Activated naive CD8-positive, alpha-beta T cell (primary cell): ENCODE measurements at regions not wholly inside any gene's neighbourhood (a gene's known extent, or its start where the extent isn't known, plus 50 kb on each side); places are given as distances from the start of the nearest gene placed in this dataset.
"Not testable (repeated sequence)": the region's sequence is repeated elsewhere in the genome, so short reads cannot be mapped to it uniquely, and the experiment has no call there.

Experiments used
- H3K27ac Mint-ChIP-seq: one replicate; pipeline ENCODE4 v1.8.0; 2021; ENCODE audit warnings: mixed read lengths
- H3K27me3 Mint-ChIP-seq: one replicate; pipeline ENCODE4 v1.8.0; 2021; ENCODE audit warnings: mixed read lengths
- H3K36me3 Mint-ChIP-seq: one replicate; pipeline ENCODE4 v1.8.0; 2021; ENCODE audit warnings: mixed read lengths
- H3K4me1 Mint-ChIP-seq: one replicate; pipeline ENCODE4 v1.8.0; 2021; ENCODE audit warnings: low read depth, mixed read lengths
- H3K4me3 Mint-ChIP-seq: one replicate; pipeline ENCODE4 v1.8.0; 2021; ENCODE audit warnings: mild to moderate bottlenecking, mixed read lengths
- H3K9me3 Mint-ChIP-seq: one replicate; pipeline ENCODE4 v1.8.0; 2021; ENCODE audit warnings: low read depth, mixed read lengths

GRCh38 chr3:194946091-194946490 lies 260.4 kb downstream of the FAM43A start:
- Mint-ChIP-seq H3K27me3 (peaks cover 3% of the 10 kb centered on the region), H3K4me3 (no peak overlapping the region), H3K27ac (no peak overlapping the region), H3K4me1 (no peaks in the 10 kb centered on the region), H3K36me3 (peaks cover 2% of the 10 kb centered on the region), H3K9me3 (no peaks in the 10 kb centered on the region)

- no peaks in the 10 kb centered on the region for H3K9me3 Mint-ChIP-seq
- H3K27me3 Mint-ChIP-seq: no peaks in the 10 kb centered on the region
- H3K36me3 Mint-ChIP-seq: peaks cover 2% of the 10 kb centered on the region
- no peak overlapping the region for H3K4me3 Mint-ChIP-seq
- H3K27ac Mint-ChIP-seq: no peak overlapping the region
- peaks cover 2% of the 10 kb centered on the region for H3K4me1 Mint-ChIP-seq
Measured at GRCh38 chr3:194949592-194949991, 263.9 kb downstream of the FAM43A start.

GRCh38 chr3:194950906-194951628 lies 265.4 kb downstream of the FAM43A start:
- Mint-ChIP-seq H3K36me3 (peaks cover 2% of the 10 kb centered on the region), H3K27me3 (no peaks in the 10 kb centered on the region), H3K4me1 (peaks cover 2% of the 10 kb centered on the region), H3K4me3 (no peak overlapping the region), H3K9me3 (no peaks in the 10 kb centered on the region), H3K27ac (no peak overlapping the region)

- H3K27me3 Mint-ChIP-seq, H3K27ac Mint-ChIP-seq, H3K9me3 Mint-ChIP-seq, H3K4me1 Mint-ChIP-seq, H3K36me3 Mint-ChIP-seq, H3K4me3 Mint-ChIP-seq: not testable (repeated sequence)
Measured at GRCh38 chr3:194951629-194951920, 265.9 kb downstream of the FAM43A start.

- no peak overlapping the region for H3K27ac Mint-ChIP-seq
Measured at GRCh38 chr3:194951931-194952582, 266.4 kb downstream of the FAM43A start.

GRCh38 chr3:194952841-194953241 lies 267.2 kb downstream of the FAM43A start:
- H3K36me3 Mint-ChIP-seq: no peaks in the 10 kb centered on the region
- H3K4me3 Mint-ChIP-seq: no peak overlapping the region
- no peak overlapping the region for H3K27ac Mint-ChIP-seq
- H3K9me3 Mint-ChIP-seq: no peaks in the 10 kb centered on the region
- H3K4me1 Mint-ChIP-seq: peaks cover 2% of the 10 kb centered on the region
- no peaks in the 10 kb centered on the region for H3K27me3 Mint-ChIP-seq

More at GRCh38 chr3:194951931-194952582, 266.4 kb downstream of the FAM43A start:
- no peaks in the 10 kb centered on the region for H3K9me3 Mint-ChIP-seq
- H3K36me3 Mint-ChIP-seq: peaks cover 2% of the 10 kb centered on the region
- peaks cover 2% of the 10 kb centered on the region for H3K4me1 Mint-ChIP-seq
- no peak overlapping the region for H3K4me3 Mint-ChIP-seq
- H3K27me3 Mint-ChIP-seq: no peaks in the 10 kb centered on the region

- Mint-ChIP-seq H3K36me3 (no peaks in the 10 kb centered on the region), H3K4me3 (no peak overlapping the region), H3K27ac (no peak overlapping the region), H3K27me3 (no peaks in the 10 kb centered on the region), H3K9me3 (no peaks in the 10 kb centered on the region), H3K4me1 (peaks cover 2% of the 10 kb centered on the region)
Measured at GRCh38 chr3:194953291-194953690, 267.6 kb downstream of the FAM43A start.

- H3K4me3 Mint-ChIP-seq: no peak overlapping the region
- no peaks in the 10 kb centered on the region for H3K27me3 Mint-ChIP-seq
- peaks cover 2% of the 10 kb centered on the region for H3K4me1 Mint-ChIP-seq
- H3K36me3 Mint-ChIP-seq: no peaks in the 10 kb centered on the region
- no peak overlapping the region for H3K27ac Mint-ChIP-seq
- no peaks in the 10 kb centered on the region for H3K9me3 Mint-ChIP-seq
Measured at GRCh38 chr3:194955546-194955945, 269.9 kb downstream of the FAM43A start.

- no peak overlapping the region for H3K27ac Mint-ChIP-seq
- no peaks in the 10 kb centered on the region for H3K27me3 Mint-ChIP-seq
- H3K36me3 Mint-ChIP-seq: no peaks in the 10 kb centered on the region
- no peaks in the 10 kb centered on the region for H3K9me3 Mint-ChIP-seq
- peaks cover 2% of the 10 kb centered on the region for H3K4me1 Mint-ChIP-seq
- H3K4me3 Mint-ChIP-seq: no peak overlapping the region
Measured at GRCh38 chr3:194955979-194956696, 270.5 kb downstream of the FAM43A start.

GRCh38 chr3:194956697-194957396 lies 271.2 kb downstream of the FAM43A start:
- Mint-ChIP-seq H3K36me3 (no peaks in the 10 kb centered on the region), H3K27me3 (no peaks in the 10 kb centered on the region), H3K4me1 (peaks cover 2% of the 10 kb centered on the region), H3K4me3 (no peak overlapping the region), H3K9me3 (no peaks in the 10 kb centered on the region), H3K27ac (no peak overlapping the region)

- Mint-ChIP-seq H3K27ac (no peak overlapping the region), H3K36me3 (no peaks in the 10 kb centered on the region), H3K9me3 (no peaks in the 10 kb centered on the region), H3K4me1 (peaks cover 2% of the 10 kb centered on the region), H3K4me3 (no peak overlapping the region), H3K27me3 (no peaks in the 10 kb centered on the region)
Measured at GRCh38 chr3:194957743-194958240, 272.1 kb downstream of the FAM43A start.

- H3K27ac Mint-ChIP-seq: no peak overlapping the region
- no peaks in the 10 kb centered on the region for H3K27me3 Mint-ChIP-seq
- H3K4me3 Mint-ChIP-seq: no peak overlapping the region
- H3K4me1 Mint-ChIP-seq: no peaks in the 10 kb centered on the region
- no peaks in the 10 kb centered on the region for H3K36me3 Mint-ChIP-seq
- H3K9me3 Mint-ChIP-seq: no peaks in the 10 kb centered on the region
Measured at GRCh38 chr3:194959217-194959616, 273.5 kb downstream of the FAM43A start.

GRCh38 chr3:194959666-194960065 lies 274.0 kb downstream of the FAM43A start:
- not testable (repeated sequence) for H3K27me3 Mint-ChIP-seq, H3K4me3 Mint-ChIP-seq, H3K27ac Mint-ChIP-seq, H3K9me3 Mint-ChIP-seq, H3K4me1 Mint-ChIP-seq, H3K36me3 Mint-ChIP-seq

- no peaks in the 10 kb centered on the region for H3K27me3 Mint-ChIP-seq
- no peaks in the 10 kb centered on the region for H3K4me1 Mint-ChIP-seq
- no peak overlapping the region for H3K4me3 Mint-ChIP-seq
- no peaks in the 10 kb centered on the region for H3K36me3 Mint-ChIP-seq
- H3K27ac Mint-ChIP-seq: no peak overlapping the region
- no peaks in the 10 kb centered on the region for H3K9me3 Mint-ChIP-seq
Measured at GRCh38 chr3:194960446-194961032, 274.9 kb downstream of the FAM43A start.

- Mint-ChIP-seq H3K27me3 (no peaks in the 10 kb centered on the region), H3K4me3 (no peak overlapping the region)
Measured at GRCh38 chr3:194961149-194961548, 275.5 kb downstream of the FAM43A start.

More at GRCh38 chr3:194961149-194961548, 275.5 kb downstream of the FAM43A start:
- Mint-ChIP-seq H3K27ac (no peak overlapping the region), H3K9me3 (no peaks in the 10 kb centered on the region), H3K36me3 (no peaks in the 10 kb centered on the region), H3K4me1 (no peaks in the 10 kb centered on the region)
